ENCODE measurements at regions not wholly inside any gene's neighbourhood (a gene's known extent, or its start where the extent isn't known, plus 50 kb on each side); places are given as distances from the start of the nearest gene placed in this dataset.

DNA sequence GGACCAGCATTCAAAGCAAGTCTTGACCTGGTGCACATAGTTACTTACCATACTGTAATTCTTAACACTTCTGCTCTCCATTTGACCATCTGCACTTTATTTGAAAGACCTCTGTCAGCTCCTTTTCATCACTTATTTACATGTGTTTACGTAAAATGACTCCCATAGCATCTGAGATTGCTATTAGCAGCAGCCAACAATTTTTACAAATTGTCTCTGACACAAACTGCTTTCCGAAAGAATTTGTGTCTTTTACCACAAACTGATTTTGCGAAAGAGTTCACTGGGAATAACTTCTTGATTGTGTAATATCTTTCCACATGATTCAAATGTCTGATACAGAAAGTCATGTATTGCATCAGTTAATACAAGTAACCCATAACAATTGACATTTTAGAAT, 144.1 kb upstream of the PEX5L start:
- no peak overlapping the region for H3K27ac ChIP-seq
- ChIA-PET CTCF (no interaction called here), POLR2A (ENCODE audit: low non-redundant PET) (no interaction called here)
- TF ChIP-seq, protein P1, sequence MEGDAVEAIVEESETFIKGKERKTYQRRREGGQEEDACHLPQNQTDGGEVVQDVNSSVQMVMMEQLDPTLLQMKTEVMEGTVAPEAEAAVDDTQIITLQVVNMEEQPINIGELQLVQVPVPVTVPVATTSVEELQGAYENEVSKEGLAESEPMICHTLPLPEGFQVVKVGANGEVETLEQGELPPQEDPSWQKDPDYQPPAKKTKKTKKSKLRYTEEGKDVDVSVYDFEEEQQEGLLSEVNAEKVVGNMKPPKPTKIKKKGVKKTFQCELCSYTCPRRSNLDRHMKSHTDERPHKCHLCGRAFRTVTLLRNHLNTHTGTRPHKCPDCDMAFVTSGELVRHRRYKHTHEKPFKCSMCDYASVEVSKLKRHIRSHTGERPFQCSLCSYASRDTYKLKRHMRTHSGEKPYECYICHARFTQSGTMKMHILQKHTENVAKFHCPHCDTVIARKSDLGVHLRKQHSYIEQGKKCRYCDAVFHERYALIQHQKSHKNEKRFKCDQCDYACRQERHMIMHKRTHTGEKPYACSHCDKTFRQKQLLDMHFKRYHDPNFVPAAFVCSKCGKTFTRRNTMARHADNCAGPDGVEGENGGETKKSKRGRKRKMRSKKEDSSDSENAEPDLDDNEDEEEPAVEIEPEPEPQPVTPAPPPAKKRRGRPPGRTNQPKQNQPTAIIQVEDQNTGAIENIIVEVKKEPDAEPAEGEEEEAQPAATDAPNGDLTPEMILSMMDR (conservative IDR thresholded peaks at IDR 0.05; ENCODE audit: low read depth), result no peak
- DNase-seq (ENCODE audit: low spot score), result no peak

DNA sequence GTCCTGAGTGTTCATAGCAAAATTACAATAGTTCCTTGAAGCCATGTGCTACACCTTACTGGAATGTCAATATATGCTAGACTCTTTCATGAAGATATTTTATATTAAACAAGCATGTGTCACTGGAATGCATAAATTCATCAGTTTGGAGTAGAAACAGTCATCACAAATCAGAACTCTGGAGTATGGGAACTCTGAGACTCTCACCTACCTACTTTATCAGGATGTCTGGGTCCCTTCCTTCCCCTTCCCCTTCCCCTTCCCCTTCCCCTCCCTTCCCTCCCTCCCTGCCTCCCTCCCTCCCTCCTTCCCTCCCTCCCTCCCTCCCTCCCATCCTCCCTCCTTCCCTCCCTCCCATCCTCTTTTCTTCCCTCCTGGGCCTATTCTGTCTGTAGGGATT, 144.7 kb upstream of the PEX5L start:
- CTCF ChIA-PET, result no interaction called here
- POLR2A ChIA-PET (ENCODE audit: low non-redundant PET), result no interaction called here
- DNase-seq (ENCODE audit: low spot score), result no peak
- H3K27ac ChIP-seq, result no peak overlapping the region
- TF ChIP-seq, protein P1 (conservative IDR thresholded peaks at IDR 0.05; ENCODE audit: low read depth), result no peak

DNA sequence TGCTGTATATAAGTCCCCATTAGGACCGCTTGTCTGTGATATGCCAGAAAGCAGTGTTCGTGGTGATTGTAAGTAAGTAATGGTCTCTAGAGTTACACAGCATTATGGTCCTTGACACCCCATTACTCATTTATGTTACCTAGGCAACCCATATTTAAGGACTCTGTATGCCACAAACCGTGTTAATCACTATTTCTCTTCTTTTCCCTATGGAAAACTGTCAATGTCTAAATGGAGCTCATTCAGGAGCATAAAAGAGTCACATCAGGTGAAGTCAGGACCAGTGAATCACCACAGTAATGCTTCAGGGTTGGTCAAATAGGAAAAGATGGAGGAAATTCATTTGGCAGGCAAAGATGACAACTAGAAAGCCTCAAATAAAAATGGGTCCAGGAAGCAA, 146.6 kb upstream of the PEX5L start:
- H3K27ac ChIP-seq, result no peak overlapping the region
- TF ChIP-seq, protein P1 (conservative IDR thresholded peaks at IDR 0.05; ENCODE audit: low read depth), result no peak
- CTCF ChIA-PET, result no interaction called here
- POLR2A ChIA-PET (ENCODE audit: low non-redundant PET), result no interaction called here
- no peak for DNase-seq (ENCODE audit: low spot score)

DNA sequence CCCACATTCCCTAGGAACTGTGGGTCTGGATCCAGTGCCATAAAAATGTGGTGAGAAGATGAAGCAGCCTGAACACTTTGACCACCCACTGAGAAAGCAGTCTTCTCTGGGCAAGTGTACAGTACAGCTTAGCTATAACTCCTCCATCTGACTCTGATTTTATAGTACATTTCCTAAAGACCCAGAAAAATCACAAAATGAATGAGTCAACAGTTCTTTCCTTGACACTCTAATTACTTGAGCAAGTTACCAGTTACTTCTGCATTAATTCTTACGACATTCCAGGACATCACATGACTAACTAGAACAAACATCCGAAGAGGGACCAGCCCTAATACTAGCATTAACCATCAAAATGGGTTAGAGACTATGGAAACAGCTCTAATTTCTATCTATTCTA, 148.1 kb upstream of the PEX5L start:
- no peak overlapping the region for H3K27ac ChIP-seq
- TF ChIP-seq, protein P1 (conservative IDR thresholded peaks at IDR 0.05; ENCODE audit: low read depth), result no peak
- no peak for DNase-seq (ENCODE audit: low spot score)
- POLR2A ChIA-PET (ENCODE audit: low non-redundant PET), result no interaction called here
- CTCF ChIA-PET, result interaction anchor here (0.7 kb wide), 1 partner anchor 13 kb away, joined by 3 read pairs; no protein-coding TSS in a partner anchor

GRCh38 chr3:180185650-180186049, 148.9 kb upstream of the PEX5L start:
- no peak for DNase-seq (ENCODE audit: low spot score)

GRCh38 chr3:180188512-180189309, 152.0 kb upstream of the PEX5L start:
- H3K27ac ChIP-seq, result no peak overlapping the region
- POLR2A ChIA-PET (ENCODE audit: low non-redundant PET), result no interaction called here

More at GRCh38 chr3:180185650-180186049, 148.9 kb upstream of the PEX5L start:
- CTCF ChIA-PET, result interaction anchor here (0.6 kb wide), 1 partner anchor 677 kb away, joined by 4 read pairs; no protein-coding TSS in a partner anchor
- H3K27ac ChIP-seq, result no peak overlapping the region
- POLR2A ChIA-PET (ENCODE audit: low non-redundant PET), result no interaction called here
- TF ChIP-seq, protein P1 (conservative IDR thresholded peaks at IDR 0.05; ENCODE audit: low read depth), result no peak

More at GRCh38 chr3:180188512-180189309, 152.0 kb upstream of the PEX5L start:
- CTCF ChIA-PET, result interaction anchor here (1.0 kb wide), 1 partner anchor 20 kb away, joined by 3 read pairs; no protein-coding TSS in a partner anchor
- DNase-seq (ENCODE audit: low spot score), result no peak
- TF ChIP-seq, protein P1 (conservative IDR thresholded peaks at IDR 0.05; ENCODE audit: low read depth), result no peak
